ENCODE measurements at regions not wholly inside any gene's neighbourhood (a gene's known extent, or its start where the extent isn't known, plus 50 kb on each side); places are given as distances from the start of the nearest gene placed in this dataset.

GRCh38 chr7:28292834-28293526 is 112.4 kb upstream of the JAZF1 start:
- no peaks in the 10 kb centered on the region for H3K4me1 ChIP-seq
- H3K27me3 ChIP-seq: no peaks in the 10 kb centered on the region
- H3K27ac ChIP-seq: no peak overlapping the region
- intact Hi-C loops (cut with DNase I; ENCODE audit: low total_unique reads): loop anchor here (10.0 kb wide), 1 partner anchor 562 kb away; no protein-coding TSS in a partner anchor
- DNase-seq: no peak
- no peak overlapping the region for H3K4me3 ChIP-seq
- H3K9me3 ChIP-seq: no peaks in the 10 kb centered on the region
- H3K36me3 ChIP-seq: no peaks in the 10 kb centered on the region
- TF ChIP-seq CTCF (IDR thresholded peaks at IDR 0.05): no peak

- no peak for DNase-seq
- H3K27ac ChIP-seq: no peak overlapping the region
- H3K4me3 ChIP-seq: no peak overlapping the region
- H3K9me3 ChIP-seq: no peaks in the 10 kb centered on the region
- no peak for TF ChIP-seq CTCF (IDR thresholded peaks at IDR 0.05)
- no peaks in the 10 kb centered on the region for H3K27me3 ChIP-seq
- H3K4me1 ChIP-seq: no peaks in the 10 kb centered on the region
- no peaks in the 10 kb centered on the region for H3K36me3 ChIP-seq
- intact Hi-C loops (cut with DNase I; ENCODE audit: low total_unique reads): loop anchor here (10.0 kb wide), 1 partner anchor 561 kb away; no protein-coding TSS in a partner anchor
Observed at GRCh38 chr7:28293527-28293835, 112.9 kb upstream of the JAZF1 start.

DNA sequence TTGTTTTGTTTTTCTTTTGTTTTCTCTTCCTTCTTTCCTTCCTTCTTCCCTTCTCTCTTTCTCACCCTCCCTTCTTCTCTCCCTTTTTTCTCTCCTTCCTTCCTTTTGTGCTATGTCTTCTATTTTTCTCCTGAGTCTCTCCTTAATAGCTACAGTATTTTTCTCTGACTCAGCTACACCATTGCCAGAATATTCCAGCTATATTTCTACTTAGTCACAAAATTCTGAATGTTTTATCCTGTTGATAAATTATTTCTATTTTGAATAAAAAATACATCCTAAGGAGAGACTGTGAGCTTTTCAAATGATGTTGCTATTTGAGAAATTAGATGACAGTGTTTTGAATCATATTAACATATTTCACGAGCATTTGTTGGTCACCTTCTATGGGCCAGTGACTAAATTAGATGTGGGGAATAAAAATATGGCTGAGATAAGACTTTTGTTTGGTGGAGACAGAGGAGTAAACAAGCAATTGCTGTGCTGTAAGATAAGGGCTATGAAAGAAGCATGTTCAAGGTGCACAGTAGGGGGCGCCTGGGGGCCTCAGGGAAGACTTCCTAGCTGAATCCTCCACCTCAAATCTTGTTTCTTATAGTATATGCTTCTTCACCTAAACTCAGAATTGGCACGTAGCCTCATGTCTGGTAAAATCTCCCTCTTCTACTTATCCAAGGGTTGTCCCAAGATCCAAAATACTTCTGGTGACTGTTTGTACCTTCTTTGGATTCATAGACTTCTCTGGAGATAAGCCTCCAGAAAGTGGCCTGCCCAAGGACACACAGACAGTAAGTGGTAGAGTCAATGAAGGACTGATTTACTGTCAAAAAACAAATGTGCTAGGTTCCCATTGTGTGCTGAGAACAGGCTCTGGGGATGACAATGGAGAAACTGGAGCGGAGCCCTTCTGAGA is 115.5 kb upstream of the CREB5 start:
- no peaks in the 10 kb centered on the region for H3K36me3 ChIP-seq
- no peak overlapping the region for H3K27ac ChIP-seq
- no peaks in the 10 kb centered on the region for H3K9me3 ChIP-seq
- DNase-seq: no peak
- no peaks in the 10 kb centered on the region for H3K27me3 ChIP-seq
- intact Hi-C loops (cut with DNase I; ENCODE audit: low total_unique reads): loop anchor here (10.0 kb wide), 1 partner anchor 558 kb away; no protein-coding TSS in a partner anchor
- TF ChIP-seq CTCF (IDR thresholded peaks at IDR 0.05): peak in 1 of 2 experiments; percentile 10
- no peak overlapping the region for H3K4me3 ChIP-seq
- no peaks in the 10 kb centered on the region for H3K4me1 ChIP-seq

- no peak for TF ChIP-seq CTCF (IDR thresholded peaks at IDR 0.05)
- no peak overlapping the region for H3K4me3 ChIP-seq
- intact Hi-C loops (cut with DNase I; ENCODE audit: low total_unique reads): loop anchor here (10.0 kb wide), 1 partner anchor 557 kb away; no protein-coding TSS in a partner anchor
- H3K27me3 ChIP-seq: no peaks in the 10 kb centered on the region
- H3K4me1 ChIP-seq: no peaks in the 10 kb centered on the region
- no peaks in the 10 kb centered on the region for H3K9me3 ChIP-seq
- H3K36me3 ChIP-seq: no peaks in the 10 kb centered on the region
- H3K27ac ChIP-seq: no peak overlapping the region
- no peak for DNase-seq
Observed at GRCh38 chr7:28297801-28298459, 114.4 kb upstream of the CREB5 start.

- TF ChIP-seq CTCF (IDR thresholded peaks at IDR 0.05): peak; percentile 24 to 30
- no peak overlapping the region for H3K4me3 ChIP-seq
- no peaks in the 10 kb centered on the region for H3K36me3 ChIP-seq
- no peaks in the 10 kb centered on the region for H3K9me3 ChIP-seq
- DNase-seq: no peak
- no peaks in the 10 kb centered on the region for H3K4me1 ChIP-seq
- H3K27ac ChIP-seq: no peak overlapping the region
- intact Hi-C loops (cut with DNase I; ENCODE audit: low total_unique reads): loop anchor here (10.0 kb wide), 1 partner anchor 556 kb away; no protein-coding TSS in a partner anchor
- H3K27me3 ChIP-seq: no peaks in the 10 kb centered on the region
Observed at GRCh38 chr7:28298870-28299518, 113.3 kb upstream of the CREB5 start.

All from tibial artery (tissue), 4 donors.